ENCODE measurements at regions not wholly inside any gene's neighbourhood (a gene's known extent, or its start where the extent isn't known, plus 50 kb on each side); places are given as distances from the start of the nearest gene placed in this dataset.

DNA sequence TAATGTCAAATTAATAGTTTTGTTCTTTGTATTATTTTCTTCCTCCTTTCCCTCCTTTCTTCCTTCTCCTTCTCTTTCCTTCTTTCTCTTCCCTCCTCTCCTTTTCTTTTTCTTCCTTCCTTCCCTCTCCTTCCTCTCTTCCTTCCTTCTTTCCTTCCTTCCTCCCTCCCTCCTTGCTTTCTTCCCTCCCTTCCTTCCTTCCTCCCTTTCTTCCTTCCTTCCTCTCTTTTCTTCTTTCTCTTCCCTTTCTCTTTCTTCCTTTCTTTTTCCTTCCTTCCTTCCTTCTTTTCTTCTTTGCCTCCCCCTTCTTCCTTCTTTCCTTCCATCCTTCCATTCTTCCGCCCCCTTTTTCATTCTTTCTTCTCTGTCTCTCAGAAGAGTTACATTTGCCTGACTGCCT, 518.2 kb upstream of the ID4 start:
- DNase-seq (no peak), ATAC-seq (no peak)
- H3K27ac ChIP-seq: no peak overlapping the region
- TF ChIP-seq, protein P1, sequence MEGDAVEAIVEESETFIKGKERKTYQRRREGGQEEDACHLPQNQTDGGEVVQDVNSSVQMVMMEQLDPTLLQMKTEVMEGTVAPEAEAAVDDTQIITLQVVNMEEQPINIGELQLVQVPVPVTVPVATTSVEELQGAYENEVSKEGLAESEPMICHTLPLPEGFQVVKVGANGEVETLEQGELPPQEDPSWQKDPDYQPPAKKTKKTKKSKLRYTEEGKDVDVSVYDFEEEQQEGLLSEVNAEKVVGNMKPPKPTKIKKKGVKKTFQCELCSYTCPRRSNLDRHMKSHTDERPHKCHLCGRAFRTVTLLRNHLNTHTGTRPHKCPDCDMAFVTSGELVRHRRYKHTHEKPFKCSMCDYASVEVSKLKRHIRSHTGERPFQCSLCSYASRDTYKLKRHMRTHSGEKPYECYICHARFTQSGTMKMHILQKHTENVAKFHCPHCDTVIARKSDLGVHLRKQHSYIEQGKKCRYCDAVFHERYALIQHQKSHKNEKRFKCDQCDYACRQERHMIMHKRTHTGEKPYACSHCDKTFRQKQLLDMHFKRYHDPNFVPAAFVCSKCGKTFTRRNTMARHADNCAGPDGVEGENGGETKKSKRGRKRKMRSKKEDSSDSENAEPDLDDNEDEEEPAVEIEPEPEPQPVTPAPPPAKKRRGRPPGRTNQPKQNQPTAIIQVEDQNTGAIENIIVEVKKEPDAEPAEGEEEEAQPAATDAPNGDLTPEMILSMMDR (IDR thresholded peaks at IDR 0.05): no peak
- no peak for TF ChIP-seq POLR2A (IDR thresholded peaks at IDR 0.05)
- 73 to 77% methylated on average over 1 of the region's 1 CpG for WGBS, 2 donors
- H3K4me3 ChIP-seq: no peak overlapping the region
- no peaks in the 10 kb centered on the region for H3K36me3 ChIP-seq (replicated peaks in 1 of 2; ENCODE audit: insufficient read depth in 1 of 2, low read depth in 2 of 2)
- intact Hi-C loops (cut with DNase I): no loop called here
- no peaks in the 10 kb centered on the region for H3K27me3 ChIP-seq
- H3K4me1 ChIP-seq: no peaks in the 10 kb centered on the region
- H3K9me3 ChIP-seq: no peaks in the 10 kb centered on the region

DNA sequence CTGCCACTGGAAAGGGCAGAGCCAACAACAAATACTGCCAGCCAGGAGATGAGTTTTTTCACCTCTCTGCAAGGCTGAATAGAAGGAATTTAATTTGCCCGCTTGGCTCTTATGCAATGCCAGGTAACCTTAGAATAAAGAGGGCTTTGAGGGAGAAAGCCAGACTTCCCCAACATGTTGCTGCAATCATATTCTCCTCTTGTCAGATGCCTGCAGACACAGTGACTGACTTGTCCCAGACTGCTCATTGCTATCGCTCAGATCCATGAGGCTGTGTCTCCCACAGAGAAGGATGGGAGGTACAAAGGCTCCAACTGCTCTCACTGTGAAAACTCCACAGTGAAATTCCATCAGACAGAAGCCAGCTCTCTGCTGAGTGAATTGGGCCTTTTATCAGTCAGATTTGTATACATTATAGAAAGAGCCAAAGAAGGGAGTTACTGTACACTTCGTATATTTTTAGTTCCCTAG, 517.0 kb upstream of the ID4 start:
- peak; percentile 45 for ATAC-seq
- intact Hi-C loops (cut with DNase I): no loop called here

DNA sequence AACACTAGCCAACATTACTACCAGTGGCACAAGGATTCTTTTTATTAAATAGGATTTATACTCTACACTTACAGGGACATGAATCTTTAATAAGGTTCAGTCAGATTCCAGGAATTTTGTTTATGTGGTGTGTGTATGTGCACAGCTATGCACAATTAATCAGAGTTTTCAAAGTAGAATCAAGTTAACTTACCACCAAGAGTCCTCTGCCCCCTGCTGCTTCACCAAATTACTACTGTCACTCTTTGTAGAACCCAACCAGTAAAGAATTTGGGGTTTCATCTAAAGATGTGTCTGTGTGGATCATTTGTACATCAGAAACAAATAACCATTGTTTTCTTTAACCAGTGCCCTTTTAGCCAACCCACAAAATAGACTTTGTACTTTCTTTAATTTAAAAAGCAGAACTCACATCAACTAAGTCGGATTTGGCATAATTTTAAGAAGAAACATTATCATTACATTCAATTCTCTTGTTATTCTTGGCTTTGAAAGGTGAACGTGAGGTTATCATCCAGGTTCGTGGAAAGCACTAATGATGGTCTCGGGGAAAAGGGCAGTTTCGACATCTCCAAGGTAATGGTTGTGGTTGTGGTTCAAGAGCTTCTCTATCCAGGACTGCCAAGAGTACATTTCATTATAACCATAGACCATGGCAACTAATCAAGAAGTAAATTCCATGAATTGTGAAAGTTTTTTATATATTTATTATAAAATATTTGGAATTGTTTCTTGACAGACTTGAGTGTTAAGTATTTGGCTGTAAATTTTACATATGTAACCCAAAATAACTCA, 514.3 kb upstream of the ID4 start:
- Histone ChIP-seq H3K27me3 (no peaks in the 10 kb centered on the region), H3K4me3 (no peak overlapping the region), H3K4me1 (no peaks in the 10 kb centered on the region), H3K36me3 (replicated peaks in 1 of 2; ENCODE audit: insufficient read depth in 1 of 2, low read depth in 2 of 2) (no peaks in the 10 kb centered on the region), H3K27ac (no peak overlapping the region), H3K9me3 (no peaks in the 10 kb centered on the region)
- ATAC-seq (no peak), DNase-seq (no peak)
- intact Hi-C loops (cut with DNase I): no loop called here
- no peak for TF ChIP-seq POLR2A (IDR thresholded peaks at IDR 0.05)
- TF ChIP-seq, protein P1 (IDR thresholded peaks at IDR 0.05): peak in 1 of 7 experiments; percentile 9
- WGBS, 2 donors: 61 to 68% methylated on average over 5 of the region's 5 CpGs

More for the DNA sequence above, 517.0 kb upstream of the ID4 start:
- peak overlapping the region in 1 of 4 donors; percentile 17 for H3K27ac ChIP-seq
- no peaks in the 10 kb centered on the region for H3K9me3 ChIP-seq
- TF ChIP-seq, protein P1 (IDR thresholded peaks at IDR 0.05): no peak
- no peak for TF ChIP-seq POLR2A (IDR thresholded peaks at IDR 0.05)
- no peak overlapping the region for H3K4me3 ChIP-seq
- H3K27me3 ChIP-seq: no peaks in the 10 kb centered on the region
- H3K4me1 ChIP-seq: no peaks in the 10 kb centered on the region
- peak in 1 of 4 donors; percentile 11 for DNase-seq
- H3K36me3 ChIP-seq (replicated peaks in 1 of 2; ENCODE audit: insufficient read depth in 1 of 2, low read depth in 2 of 2): no peaks in the 10 kb centered on the region
- WGBS, 2 donors: 33 to 43% methylated on average over 3 of the region's 3 CpGs

DNA sequence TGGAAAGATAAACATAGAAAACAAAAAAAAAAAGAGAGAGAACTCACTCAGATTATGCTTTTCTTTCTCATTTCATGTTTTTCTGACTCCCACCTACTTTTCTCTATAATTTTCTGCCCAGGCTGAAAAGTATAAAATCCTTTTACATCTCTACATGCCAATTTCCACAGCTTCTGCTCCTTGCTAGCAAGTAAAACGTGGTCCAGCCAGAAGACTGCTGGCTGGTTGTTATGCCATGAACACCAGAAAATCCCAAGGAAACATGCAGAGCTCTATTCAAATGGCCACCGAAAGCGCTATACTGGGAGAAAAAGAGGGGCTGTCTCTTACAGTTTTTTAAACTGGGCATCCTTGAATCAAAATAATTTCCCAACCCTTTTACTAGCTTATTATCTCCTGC, 512.8 kb upstream of the ID4 start:
- no peak overlapping the region for H3K27ac ChIP-seq

More for the DNA sequence above, 512.8 kb upstream of the ID4 start:
- no peaks in the 10 kb centered on the region for H3K9me3 ChIP-seq
- no peaks in the 10 kb centered on the region for H3K36me3 ChIP-seq (replicated peaks in 1 of 2; ENCODE audit: insufficient read depth in 1 of 2, low read depth in 2 of 2)
- 77 to 81% methylated on average over 3 of the region's 3 CpGs for WGBS, 2 donors
- TF ChIP-seq POLR2A (IDR thresholded peaks at IDR 0.05): no peak
- TF ChIP-seq, protein P1 (IDR thresholded peaks at IDR 0.05): no peak
- H3K27me3 ChIP-seq: no peaks in the 10 kb centered on the region
- no peaks in the 10 kb centered on the region for H3K4me1 ChIP-seq
- ATAC-seq: no peak
- DNase-seq: no peak
- H3K4me3 ChIP-seq: no peak overlapping the region
- intact Hi-C loops (cut with DNase I): no loop called here
